Right forelimb (tissue), 1 donor: ENCODE measurements at regions not wholly inside any gene's neighbourhood (a gene's known extent, or its start where the extent isn't known, plus 50 kb on each side); places are given as distances from the start of the nearest gene placed in this dataset.
"Not testable (repeated sequence)": the region's sequence is repeated elsewhere in the genome, so short reads cannot be mapped to it uniquely, and the experiment has no call there.

Source experiments
- DNase-seq: peaks from one replicate; pipeline ENCODE4 v3.0.0-alpha.2; 2018

GRCh38 chr5:176018598-176018997 is 50.5 kb upstream of the THOC3 start:
- not testable (repeated sequence) for DNase-seq

- not testable (repeated sequence) for DNase-seq
These were observed 52.7 kb upstream of the THOC3 start for GRCh38 chr5:176020852-176021251.

DNA sequence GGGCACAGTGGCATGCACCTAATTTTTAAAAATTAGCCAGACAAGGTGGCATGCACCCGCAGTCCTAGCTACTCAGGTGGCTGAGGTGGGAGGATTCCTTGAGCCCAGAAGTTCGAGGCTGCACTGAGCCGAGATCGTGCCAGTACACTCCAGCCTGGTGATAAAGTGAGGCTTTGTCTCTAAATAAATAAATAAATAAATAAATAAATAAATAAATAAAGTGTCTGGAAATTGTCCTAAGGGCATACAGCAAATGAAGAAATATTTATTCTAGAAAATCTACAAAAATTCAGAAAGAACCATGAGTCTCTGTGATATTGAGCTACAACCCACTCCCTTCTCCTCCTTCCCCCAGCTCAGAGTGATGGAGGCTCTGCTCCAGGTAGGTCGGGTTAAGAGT is 55.4 kb upstream of the THOC3 start:
- DNase-seq, result not testable (repeated sequence)

DNA sequence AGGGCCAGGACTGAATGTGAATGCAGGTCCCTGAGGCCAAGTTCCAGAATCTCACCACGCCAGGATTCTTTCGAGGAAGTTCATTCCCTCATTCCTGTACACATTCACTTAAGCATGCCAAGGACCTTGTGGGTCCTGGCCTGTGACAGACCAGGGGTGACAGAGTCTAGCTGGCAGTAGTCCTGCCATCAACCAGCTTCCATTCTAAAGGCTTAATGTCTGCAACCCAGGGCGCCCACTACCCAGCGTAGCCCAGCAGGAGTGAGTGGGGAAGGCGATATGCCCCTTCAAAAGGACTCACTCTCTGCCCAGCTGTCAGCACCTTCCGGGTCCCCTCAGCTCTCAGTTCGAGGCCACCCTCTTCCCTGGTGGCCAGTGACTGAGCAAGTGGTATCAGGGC is 61.3 kb upstream of the THOC3 start:
- DNase-seq, result not testable (repeated sequence)

DNA sequence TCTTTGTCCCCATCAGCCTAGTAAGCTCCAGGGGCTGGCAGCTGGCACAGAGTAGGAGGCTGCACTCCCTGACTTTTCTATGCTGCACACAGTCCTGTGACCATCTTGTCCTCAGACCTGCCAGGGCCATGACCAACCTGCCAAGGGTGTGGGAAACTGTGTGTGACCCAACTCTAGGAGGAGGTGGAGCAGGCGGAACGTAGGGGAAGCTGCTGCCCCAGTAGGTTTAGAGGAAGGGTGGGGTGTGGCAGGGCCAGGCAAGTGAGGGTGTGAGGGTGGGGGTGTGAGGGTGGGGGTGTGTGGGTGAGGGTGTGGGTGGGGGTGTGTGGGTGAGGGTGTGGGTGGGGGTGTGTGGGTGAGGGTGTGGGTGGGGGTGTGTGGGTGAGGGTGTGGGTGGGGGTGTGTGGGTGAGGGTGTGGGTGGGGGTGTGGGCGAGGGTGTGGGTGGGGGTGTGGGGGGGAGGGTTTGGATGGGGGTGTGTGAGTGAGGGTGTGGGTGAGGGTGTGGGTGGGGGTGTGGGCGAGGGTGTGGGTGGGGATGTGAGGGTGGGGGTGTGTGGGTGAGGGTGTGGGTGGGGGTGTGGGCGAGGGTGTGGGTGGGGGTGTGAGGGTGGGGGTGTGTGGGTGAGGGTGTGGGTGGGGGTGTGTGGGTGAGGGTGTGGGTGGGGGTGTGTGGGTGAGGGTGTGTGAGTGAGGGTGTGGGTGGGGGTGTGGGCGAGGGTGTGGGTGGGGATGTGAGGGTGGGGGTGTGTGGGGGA is 62.4 kb upstream of the THOC3 start:
- not testable (repeated sequence) for DNase-seq

DNA sequence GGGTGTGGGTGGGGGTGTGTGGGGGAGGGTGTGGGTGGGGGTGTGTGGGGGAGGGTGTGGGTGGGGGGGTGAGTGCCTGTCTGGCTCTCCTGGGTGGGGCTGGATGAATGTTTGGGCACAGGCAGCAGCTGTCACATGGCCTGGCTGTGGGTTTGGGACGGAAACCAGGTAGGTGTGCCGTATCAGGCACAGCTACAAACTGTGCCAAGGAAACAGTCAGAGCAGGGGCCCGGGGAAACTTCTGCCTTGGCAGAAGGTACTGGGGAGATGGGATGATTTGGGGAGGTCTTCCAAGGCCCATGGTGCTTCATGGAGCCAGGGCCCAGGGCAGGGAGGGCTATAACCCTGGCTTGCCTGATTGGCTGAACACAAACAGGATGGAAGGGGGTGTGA is 63.0 kb upstream of the THOC3 start:
- not testable (repeated sequence) for DNase-seq

DNA sequence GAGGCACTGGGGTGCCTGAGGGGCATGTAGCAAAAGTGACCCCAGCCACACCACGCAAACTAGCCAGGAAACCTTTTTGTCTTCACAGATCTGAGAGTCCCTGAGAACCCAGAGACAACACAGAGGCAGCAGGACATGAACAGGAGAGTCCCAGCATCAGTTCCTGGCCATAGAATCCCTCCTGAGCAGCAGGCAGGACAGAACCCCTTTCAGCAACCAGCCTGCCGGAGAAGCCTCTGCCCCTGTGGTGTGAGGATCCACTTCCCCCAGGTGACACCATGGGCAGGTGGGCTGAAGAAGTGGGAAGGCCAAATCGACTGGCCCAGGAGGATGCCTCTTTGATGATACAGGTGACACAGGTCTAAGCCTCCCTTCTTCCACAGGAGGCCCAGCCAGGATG is 65.1 kb upstream of the THOC3 start:
- DNase-seq, result not testable (repeated sequence)

- not testable (repeated sequence) for DNase-seq
These were observed 66.5 kb upstream of the THOC3 start for GRCh38 chr5:176034407-176035200.

GRCh38 chr5:176035201-176035530 is 67.1 kb upstream of the THOC3 start:
- DNase-seq, result not testable (repeated sequence)

- not testable (repeated sequence) for DNase-seq
These were observed 67.7 kb upstream of the THOC3 start for GRCh38 chr5:176035816-176036308.

- not testable (repeated sequence) for DNase-seq
These were observed 68.3 kb upstream of the THOC3 start for GRCh38 chr5:176036391-176036790.

- not testable (repeated sequence) for DNase-seq
These were observed 69.1 kb upstream of the THOC3 start for GRCh38 chr5:176037190-176037589.

- not testable (repeated sequence) for DNase-seq
These were observed 72.1 kb upstream of the THOC3 start for GRCh38 chr5:176040105-176040801.

GRCh38 chr5:176041248-176041994 is 73.3 kb upstream of the THOC3 start:
- DNase-seq, result not testable (repeated sequence)

DNA sequence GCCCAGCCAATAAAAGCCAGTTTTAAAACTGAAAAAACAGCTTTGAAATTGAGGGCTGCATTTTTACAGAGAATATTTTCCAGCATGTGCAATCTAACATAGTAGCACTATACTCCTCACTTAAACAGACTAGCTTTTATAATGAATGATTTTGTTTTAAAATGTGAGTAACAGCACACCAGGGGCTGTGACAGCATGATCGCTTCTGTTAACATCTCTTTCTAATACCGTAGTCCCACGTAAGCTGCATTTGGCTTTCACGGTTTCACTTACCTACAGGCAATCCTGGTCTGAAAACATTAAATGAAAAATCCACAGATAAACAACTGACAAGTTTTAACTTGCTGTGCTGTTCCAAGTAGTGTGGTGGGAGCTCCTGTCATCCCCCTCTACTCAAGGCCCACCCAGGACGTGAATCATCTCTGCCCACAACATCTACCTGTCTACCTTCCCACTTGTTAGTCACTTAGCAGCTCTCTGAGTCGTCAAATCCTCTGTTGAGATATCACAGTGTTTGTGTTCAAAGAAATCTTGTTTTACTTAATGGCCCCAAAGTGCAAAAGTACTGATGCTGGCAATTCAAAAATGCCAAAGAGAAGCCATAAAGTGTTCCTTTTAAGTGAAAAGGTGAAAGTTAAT is 74.0 kb upstream of the THOC3 start:
- DNase-seq, result not testable (repeated sequence)

DNA sequence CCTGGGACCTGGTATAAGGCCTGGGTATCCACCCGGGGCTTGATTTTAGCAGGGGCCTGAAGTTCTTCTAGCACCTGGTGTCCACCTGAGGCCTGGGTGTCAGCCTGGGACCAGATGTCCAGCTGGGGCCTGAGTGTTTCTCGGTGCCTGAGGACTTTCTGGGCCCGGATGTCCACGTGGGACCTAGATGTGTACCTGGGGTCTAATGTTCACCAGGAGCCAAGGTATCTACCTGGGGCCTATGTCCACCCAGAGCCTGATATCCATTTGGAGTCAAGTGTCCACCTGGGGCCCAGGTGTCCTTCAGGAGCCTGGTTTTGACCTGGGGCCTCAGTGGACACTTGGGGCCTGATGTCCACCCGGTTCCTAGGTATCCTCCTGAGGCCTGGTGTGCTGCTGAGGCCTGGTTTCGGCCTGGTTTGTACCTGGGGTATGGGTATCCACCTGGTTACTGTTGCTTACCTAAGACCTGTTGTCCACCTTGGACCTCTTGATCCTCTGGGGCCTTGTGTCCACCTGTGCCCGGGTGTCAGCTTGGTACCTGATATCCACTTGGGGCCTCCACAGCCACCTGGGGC is 75.2 kb upstream of the THOC3 start:
- DNase-seq, result peak; percentile 4

DNA sequence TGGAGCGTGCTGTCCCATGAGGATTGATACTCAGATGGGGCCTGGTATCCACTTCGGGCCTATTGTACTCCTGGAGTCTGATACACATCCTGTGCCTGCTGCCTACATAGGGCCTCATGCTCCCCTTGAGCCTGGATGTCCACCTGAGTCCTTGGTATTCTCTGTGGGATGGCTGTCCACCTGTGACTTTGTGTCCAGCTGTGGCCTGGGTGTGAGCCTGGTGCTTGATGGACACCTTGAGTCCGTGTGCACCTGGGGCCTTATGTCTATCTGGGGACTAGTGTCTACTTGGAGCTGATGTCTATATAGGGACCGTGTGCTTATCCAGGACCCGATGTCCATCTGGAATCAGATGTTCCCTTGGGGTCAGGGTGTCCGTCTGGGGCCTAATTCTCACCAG is 75.9 kb upstream of the THOC3 start:
- not testable (repeated sequence) for DNase-seq

GRCh38 chr5:176044431-176044830 is 76.3 kb upstream of the THOC3 start:
- DNase-seq, result not testable (repeated sequence)

DNA sequence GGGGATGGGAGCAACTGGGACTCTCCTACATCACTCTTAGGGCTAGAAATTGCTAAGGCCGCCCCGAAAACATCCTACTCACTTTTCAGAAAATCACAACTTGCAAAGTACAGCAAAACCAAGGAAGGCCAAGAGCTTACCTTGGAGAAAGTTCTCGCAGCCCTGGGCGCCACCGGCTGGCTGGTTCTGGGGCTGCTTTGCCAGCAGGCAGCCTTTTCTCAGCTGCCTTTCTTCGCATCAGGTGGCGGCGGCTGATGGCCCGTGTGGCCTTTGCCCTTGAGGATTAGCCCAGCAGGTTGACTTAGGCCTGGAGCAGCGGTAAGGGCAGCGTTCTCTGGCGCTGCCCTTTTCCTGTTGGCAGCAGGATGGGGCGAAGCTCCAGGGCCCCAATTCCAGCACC is 77.3 kb upstream of the THOC3 start:
- DNase-seq, result not testable (repeated sequence)

GRCh38 chr5:176048671-176049070 is 80.6 kb upstream of the THOC3 start:
- DNase-seq, result not testable (repeated sequence)

DNA sequence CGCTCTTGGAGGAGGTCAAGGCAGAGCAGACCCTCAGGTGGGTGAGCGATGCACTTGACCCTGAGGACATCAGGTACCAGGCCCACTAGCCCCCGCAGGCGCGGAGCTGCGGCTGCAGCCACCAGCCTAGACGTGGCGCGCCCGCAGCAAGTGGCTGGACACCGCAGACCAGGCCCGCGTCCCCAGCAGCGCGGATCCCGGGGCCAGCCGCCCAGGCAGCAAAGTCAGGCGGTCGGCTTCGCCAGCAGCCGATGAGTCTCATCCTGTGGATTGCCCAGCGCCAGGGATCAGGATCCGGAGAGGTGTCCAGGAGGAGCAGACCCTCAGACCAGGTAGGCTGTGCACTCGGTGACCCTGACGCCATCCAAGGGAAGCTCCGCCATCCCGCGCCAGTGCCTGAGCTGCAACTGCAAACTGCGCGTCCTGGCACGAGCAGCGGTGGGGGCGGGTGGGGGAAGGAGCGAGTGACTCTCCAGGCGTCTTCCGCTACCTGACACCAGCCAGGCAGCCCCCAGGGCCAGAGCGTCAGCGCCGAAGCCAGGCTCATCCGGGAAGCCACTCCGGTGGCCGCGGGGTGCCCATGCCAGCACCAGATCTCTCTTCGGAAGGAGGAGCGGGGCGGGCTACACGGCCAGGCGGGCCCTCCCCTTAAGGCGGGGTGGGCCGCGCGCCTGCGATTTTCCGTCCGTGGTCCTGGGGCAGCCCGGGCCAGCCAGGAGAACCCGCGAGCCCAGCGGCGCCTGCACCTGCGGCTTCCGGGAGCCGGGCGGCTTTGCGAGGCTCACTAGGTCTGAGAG is 92.6 kb upstream of the THOC3 start:
- DNase-seq, result not testable (repeated sequence)
